Hematopoietic multipotent progenitor cell treated with erythropoietin and hydrocortisone succinate and interleukin-3 and kit ligand, for 6 days (in vitro differentiated cells): ENCODE measurements at regions not wholly inside any gene's neighbourhood (a gene's known extent, or its start where the extent isn't known, plus 50 kb on each side); places are given as distances from the start of the nearest gene placed in this dataset.
A peak's percentile ranks its signal among the peaks of the same experiment; 100 is the strongest.
"Not testable (repeated sequence)": the region's sequence is repeated elsewhere in the genome, so short reads cannot be mapped to it uniquely, and the experiment has no call there.

ENCODE experiments used
- DNase-seq: peaks from one replicate; pipeline ENCODE4 v3.0.0-alpha.2; 2015

DNA sequence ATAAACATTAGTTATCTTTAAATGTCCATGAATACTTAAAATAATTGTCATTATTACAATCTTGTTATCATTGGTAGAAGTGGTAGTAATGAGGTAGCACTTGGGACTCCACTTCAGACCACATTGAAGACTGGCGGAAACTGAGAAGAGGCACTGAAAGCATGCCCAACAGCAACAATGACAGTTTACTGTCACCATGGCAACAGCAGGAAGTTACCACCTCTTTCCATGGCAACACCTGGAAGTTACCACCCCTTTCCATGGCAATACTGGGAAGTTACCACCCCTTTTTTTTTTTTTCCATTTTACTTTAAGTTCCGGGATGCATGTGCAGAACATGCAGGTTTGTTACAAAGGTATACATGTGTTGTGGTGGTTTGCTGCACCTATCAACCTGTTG lies 494.9 kb upstream of the RBFOX1 start:
- DNase-seq: no peak

DNA sequence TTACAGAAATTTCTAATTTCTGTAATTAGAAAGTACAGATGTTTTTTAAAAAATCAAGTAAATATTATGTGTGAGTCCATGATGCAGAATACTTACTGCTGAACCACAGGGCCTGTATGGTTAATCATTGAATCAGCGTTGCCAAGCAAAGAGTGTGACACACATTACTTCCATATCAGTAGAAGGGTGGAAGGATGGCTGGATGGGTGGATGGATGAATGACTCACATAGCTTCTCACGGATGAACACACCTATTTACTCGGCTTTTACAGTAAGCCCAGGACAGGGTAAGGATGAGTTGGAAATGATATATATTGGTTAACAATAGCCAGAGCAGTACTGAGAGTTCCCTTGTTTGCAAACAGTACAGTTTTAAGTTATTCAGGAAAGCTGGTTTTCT lies 495.9 kb upstream of the RBFOX1 start:
- no peak for DNase-seq

GRCh38 chr16:6835941-6836340 lies 496.7 kb upstream of the RBFOX1 start:
- no peak for DNase-seq

DNA sequence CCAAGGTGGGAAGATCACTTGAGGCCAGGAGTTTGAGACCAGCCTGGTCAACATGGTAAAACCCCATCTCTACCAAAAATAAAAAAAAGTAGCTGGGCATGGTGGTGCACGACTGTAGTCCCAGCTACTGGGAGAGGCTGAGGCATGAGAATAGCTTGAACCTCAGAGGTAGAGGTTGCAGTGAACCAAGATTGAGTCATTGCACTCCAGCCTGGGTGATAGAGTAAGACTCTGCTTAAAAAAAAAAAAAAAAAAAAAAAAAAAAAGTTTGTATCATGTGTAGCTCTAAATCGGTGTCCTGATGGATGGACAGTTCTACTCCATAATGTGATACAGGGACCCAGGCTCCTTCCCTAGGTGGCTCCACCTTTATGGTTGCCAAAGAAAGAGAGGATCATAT lies 497.1 kb upstream of the RBFOX1 start:
- DNase-seq: no peak

GRCh38 chr16:6828690-6829089 lies 504.0 kb upstream of the RBFOX1 start:
- DNase-seq: no peak

GRCh38 chr16:6827931-6828330 lies 504.7 kb upstream of the RBFOX1 start:
- no peak for DNase-seq

DNA sequence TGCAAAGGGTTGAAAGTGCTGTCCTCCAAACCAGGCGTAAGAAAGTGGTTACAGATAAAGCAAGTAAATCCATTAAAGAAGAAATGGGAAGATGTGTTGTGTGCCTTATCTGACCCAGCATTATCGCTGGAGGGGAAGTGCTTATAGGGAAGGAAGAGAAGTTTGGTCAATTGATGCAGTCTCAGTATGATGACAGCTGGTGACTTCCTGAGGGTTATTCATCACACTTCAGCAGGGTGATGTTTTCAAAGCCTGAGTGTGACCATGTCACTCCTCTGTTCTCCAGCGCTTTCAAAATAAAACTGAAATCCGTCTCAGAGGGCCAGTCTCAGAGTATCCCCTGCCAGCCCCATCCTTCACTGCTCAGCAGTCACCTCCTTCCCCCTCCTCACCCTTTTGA lies 505.4 kb upstream of the RBFOX1 start:
- DNase-seq: peak; percentile 26

- DNase-seq: no peak
Observed at GRCh38 chr16:6822041-6822440, 510.6 kb upstream of the RBFOX1 start.

GRCh38 chr16:6804461-6804860 lies 528.2 kb upstream of the RBFOX1 start:
- no peak for DNase-seq

GRCh38 chr16:6803176-6803575 lies 529.5 kb upstream of the RBFOX1 start:
- DNase-seq: no peak

DNA sequence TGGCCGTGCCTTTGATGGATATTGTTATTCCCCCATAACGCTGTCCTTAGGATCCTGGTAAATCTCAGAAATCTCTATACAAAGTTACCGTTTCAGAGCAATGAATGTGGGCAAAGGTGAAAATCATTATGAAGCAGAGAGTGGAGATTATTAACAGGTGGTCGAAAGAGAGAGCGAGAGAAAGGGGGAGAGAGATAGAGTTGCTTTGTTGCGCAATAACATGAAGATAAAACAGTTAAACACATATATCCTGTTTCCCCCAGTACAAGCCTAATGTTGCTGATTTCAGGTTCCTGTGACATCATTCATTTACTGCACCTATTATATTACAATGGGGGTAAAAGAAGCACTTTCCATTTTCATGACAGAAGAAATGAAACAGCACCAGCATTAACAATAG lies 535.4 kb upstream of the RBFOX1 start:
- DNase-seq: no peak

GRCh38 chr16:6777624-6778023 lies 555.0 kb upstream of the RBFOX1 start:
- DNase-seq: no peak

GRCh38 chr16:6775712-6776111 lies 556.9 kb upstream of the RBFOX1 start:
- no peak for DNase-seq

GRCh38 chr16:6771956-6772355 lies 560.7 kb upstream of the RBFOX1 start:
- DNase-seq: peak; percentile 8

DNA sequence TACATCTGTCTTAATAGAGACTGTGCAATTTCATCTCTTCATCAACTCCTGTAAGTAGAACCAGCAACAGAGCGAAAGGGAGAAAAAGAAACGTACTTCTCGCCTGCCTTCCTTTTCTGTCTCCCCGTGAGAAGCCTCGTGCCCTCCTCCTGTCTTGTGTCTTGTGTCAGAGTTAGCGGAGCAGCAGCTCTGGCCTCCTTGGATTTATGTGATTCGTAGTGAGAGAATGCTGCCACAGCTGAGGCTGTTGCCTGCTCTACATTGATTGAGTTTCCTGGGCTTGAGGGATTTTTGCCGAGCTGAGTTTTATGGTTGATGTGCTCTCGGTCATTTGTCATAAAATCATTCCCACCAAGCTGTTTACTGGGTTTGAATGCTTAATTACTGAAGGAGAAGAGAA lies 579.1 kb upstream of the RBFOX1 start:
- DNase-seq: no peak

GRCh38 chr16:6751191-6751590 lies 581.5 kb upstream of the RBFOX1 start:
- peak; percentile 7 for DNase-seq

- peak; percentile 2 for DNase-seq
Observed at GRCh38 chr16:6749698-6750097, 582.9 kb upstream of the RBFOX1 start.

GRCh38 chr16:6736302-6736701 lies 596.3 kb upstream of the RBFOX1 start:
- DNase-seq: not testable (repeated sequence)

- DNase-seq: no peak
Observed at GRCh38 chr16:6735631-6736030, 597.0 kb upstream of the RBFOX1 start.

- no peak for DNase-seq
Observed at GRCh38 chr16:6732166-6732565, 600.5 kb upstream of the RBFOX1 start.

DNA sequence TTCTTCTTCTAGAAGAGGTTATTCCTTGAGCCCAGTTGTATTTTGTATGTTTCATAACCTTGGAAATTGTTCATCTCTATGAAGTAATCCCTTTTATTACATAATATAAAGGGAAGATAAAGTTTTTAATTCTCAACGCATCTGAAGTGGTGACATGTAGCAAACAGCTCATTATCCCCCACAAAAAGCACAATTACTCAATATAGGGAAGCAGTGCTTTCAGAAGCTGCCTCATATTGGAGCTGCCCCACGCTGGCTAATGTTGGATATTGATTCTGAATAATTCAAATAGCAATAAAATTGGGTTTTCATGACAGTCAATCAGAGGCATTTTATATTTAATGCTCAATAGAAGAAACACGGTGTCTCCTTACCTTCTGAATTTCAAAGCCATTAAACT lies 604.3 kb upstream of the RBFOX1 start:
- no peak for DNase-seq

- DNase-seq: no peak
Observed at GRCh38 chr16:6726621-6727020, 606.0 kb upstream of the RBFOX1 start.

- peak; percentile 44 for DNase-seq
Observed at GRCh38 chr16:6725634-6726331, 606.9 kb upstream of the RBFOX1 start.

DNA sequence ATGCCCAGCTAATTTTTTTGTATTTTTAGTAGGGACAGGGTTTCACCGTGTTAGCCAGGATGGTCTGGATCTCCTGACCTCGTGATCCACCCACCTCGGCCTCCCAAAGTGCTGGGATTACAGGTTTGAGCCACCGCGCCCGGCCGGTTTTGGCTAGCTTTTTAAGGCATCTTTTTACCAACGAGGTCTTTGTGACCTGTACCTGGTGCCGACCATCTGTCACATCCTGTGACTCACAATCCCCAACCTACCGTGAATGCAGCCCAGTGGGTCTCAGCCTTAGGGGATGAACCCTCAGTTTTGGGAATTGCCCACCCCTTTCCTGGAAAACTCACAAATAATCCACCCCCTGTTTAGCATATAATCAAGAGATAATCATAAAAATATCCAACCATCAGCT lies 607.4 kb upstream of the RBFOX1 start:
- not testable (repeated sequence) for DNase-seq

DNA sequence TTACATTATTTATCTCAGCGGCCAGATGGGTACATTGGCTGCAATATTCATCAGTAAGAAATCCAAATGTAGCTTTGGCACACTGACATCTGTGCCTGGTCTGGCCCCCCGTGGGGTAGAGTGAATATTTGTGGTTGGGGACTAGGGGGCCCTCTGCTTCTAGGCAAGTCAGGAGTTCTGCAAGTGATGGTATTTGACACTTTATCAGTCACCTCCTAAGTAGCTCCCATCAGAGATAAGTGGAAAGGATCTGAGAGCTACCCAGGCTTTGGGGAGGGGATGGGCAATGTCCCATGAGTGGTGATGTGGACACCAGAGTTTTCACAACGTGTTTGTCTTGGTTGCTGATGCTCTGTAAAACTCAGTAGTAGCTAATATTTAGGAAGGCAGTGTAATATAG lies 609.9 kb upstream of the RBFOX1 start:
- no peak for DNase-seq

GRCh38 chr16:6714510-6714909 lies 618.1 kb upstream of the RBFOX1 start:
- DNase-seq: no peak
